ENCODE measurements at regions not wholly inside any gene's neighbourhood (a gene's known extent, or its start where the extent isn't known, plus 50 kb on each side); places are given as distances from the start of the nearest gene placed in this dataset.

DNA sequence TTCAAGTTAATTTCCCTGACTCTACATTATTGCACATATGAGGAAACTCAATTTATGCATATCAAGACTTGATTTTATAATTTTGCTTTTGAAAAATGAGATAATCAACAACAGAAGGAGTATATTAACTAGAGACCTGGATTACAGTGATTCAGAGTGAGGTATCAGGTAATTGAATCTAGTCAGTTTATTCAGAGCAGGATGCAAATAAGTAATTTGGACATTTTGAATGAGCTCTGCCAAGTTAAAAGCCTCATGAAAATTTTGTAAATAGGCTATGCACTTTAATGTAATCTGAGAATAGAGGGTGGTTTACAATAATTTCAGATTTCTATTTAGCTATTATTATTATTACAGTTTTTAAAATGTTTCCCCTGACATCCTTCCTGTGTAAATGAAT is 203.7 kb upstream of the EMCN start:
- no peak for TF ChIP-seq CTCF (IDR thresholded peaks at IDR 0.05 in 2 of 3, conservative IDR thresholded peaks at IDR 0.05 in 1 of 3; ENCODE audit: borderline replicate concordance in 1 of 3, insufficient read depth in 1 of 3, low read depth in 2 of 3, low read length in 2 of 3)
- TF ChIP-seq SRF (IDR thresholded peaks at IDR 0.05; ENCODE audit: low read depth) = no peak
- no peak for TF ChIP-seq ZNF274 (IDR thresholded peaks at IDR 0.05; ENCODE audit: low read depth, low read length)
- TF ChIP-seq POLR2A (IDR thresholded peaks at IDR 0.05; ENCODE audit: borderline replicate concordance, extremely low read depth, insufficient read depth, insufficient read length) = no peak
